Activated naive CD8-positive, alpha-beta T cell treated with anti-CD3 and anti-CD28 coated beads, Interleukin-2, amount 50 U/mL, for 24 hours (primary cell): ENCODE measurements at regions not wholly inside any gene's neighbourhood (a gene's known extent, or its start where the extent isn't known, plus 50 kb on each side); places are given as distances from the start of the nearest gene placed in this dataset.

ENCODE experiments used
- ATAC-seq: fragments of 150-1000 bp; cut with Tn5 transposase; one replicate; pipeline ENCODE4 v1.10.0; 2021
- DNase-seq: peaks from one replicate; pipeline ENCODE4 v3.0.0; 2021
- H3K27ac Mint-ChIP-seq: one replicate; pipeline ENCODE4 v1.8.0; 2021; ENCODE audit warnings: mild to moderate bottlenecking, mixed read lengths
- H3K27me3 Mint-ChIP-seq: one replicate; pipeline ENCODE4 v1.8.0; 2021; ENCODE audit warnings: mixed read lengths
- H3K36me3 Mint-ChIP-seq: one replicate; pipeline ENCODE4 v1.8.0; 2021; ENCODE audit warnings: low read depth, mixed read lengths
- H3K4me1 Mint-ChIP-seq: one replicate; pipeline ENCODE4 v1.8.0; 2021; ENCODE audit warnings: mixed read lengths
- H3K4me3 Mint-ChIP-seq: one replicate; pipeline ENCODE4 v1.8.0; 2021; ENCODE audit warnings: mild to moderate bottlenecking, moderate library complexity, mixed read lengths
- H3K9me3 Mint-ChIP-seq: one replicate; pipeline ENCODE4 v1.8.0; 2021; ENCODE audit warnings: mixed read lengths

DNA sequence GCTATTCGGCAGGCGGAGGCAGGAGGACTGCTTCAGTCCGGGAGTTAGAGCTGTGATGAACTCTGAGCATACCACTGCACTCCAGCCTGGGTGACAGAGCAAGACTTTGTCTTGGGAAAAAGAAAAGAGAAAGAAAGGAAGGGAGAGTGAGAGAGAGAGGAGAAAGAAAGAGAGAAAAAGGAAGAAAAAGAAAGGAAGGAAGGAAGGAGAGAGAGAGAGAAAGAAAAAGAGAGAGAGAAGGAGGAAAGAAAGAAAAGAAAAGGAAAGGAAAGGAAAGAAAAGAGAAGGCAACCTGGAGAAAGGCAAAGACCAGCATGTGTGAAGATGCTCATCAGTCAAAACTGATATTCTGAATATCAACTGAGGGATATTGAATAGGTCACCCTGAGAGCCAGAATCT lies 143.1 kb upstream of the SASH1 start:
- no peak overlapping the region for H3K4me3 Mint-ChIP-seq
- H3K4me1 Mint-ChIP-seq, result peaks cover 23% of the 10 kb centered on the region
- H3K36me3 Mint-ChIP-seq, result peaks cover 2% of the 10 kb centered on the region
- no peak for DNase-seq
- H3K9me3 Mint-ChIP-seq, result peaks cover 24% of the 10 kb centered on the region
- peaks cover 85% of the 10 kb centered on the region for H3K27me3 Mint-ChIP-seq
- ATAC-seq, result no peak
- no peak overlapping the region for H3K27ac Mint-ChIP-seq

DNA sequence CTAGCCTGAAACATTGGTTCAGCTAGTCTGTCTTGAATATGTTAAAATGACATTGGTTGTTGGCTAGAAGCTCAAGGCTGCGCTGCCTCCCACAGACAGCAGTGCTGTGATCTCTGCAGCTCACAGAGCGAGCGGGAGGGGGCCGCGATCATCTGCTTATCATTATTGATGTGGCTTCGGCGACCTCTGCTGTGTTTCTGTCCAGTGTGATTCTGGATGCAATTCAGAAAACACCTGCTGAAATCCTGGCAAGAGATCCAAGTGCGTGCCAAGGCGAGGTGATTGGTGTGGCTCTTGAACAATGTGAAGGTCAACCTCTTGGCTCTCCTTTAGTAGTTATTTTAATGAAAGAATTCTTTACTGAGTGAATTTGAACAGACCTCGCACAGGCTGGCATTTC lies 142.3 kb upstream of the SASH1 start:
- Mint-ChIP-seq H3K36me3 (peaks cover 2% of the 10 kb centered on the region), H3K4me3 (no peak overlapping the region), H3K27ac (no peak overlapping the region), H3K9me3 (peaks cover 30% of the 10 kb centered on the region), H3K4me1 (peaks cover 30% of the 10 kb centered on the region), H3K27me3 (peaks cover 86% of the 10 kb centered on the region)
- no peak for ATAC-seq
- DNase-seq, result peak; percentile 4

DNA sequence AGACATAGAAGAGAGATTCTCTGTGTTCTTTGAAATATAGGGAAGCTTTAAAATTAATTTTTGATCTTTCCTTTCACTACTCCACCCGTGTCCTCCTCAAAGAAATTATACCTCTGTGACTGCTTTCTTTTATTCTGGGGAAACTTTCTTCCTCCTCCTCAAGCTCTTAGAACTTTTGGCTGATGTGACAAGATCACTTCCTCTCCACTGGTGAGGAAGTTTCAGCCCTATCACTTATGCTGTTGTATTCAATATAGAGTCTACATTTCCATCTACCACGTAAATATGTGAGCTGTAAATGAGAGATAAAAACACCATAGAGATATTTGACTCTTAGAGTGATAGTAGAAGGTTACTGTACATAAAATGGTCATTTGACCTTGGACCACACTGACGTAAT lies 141.9 kb upstream of the SASH1 start:
- peaks cover 85% of the 10 kb centered on the region for H3K27me3 Mint-ChIP-seq

DNA sequence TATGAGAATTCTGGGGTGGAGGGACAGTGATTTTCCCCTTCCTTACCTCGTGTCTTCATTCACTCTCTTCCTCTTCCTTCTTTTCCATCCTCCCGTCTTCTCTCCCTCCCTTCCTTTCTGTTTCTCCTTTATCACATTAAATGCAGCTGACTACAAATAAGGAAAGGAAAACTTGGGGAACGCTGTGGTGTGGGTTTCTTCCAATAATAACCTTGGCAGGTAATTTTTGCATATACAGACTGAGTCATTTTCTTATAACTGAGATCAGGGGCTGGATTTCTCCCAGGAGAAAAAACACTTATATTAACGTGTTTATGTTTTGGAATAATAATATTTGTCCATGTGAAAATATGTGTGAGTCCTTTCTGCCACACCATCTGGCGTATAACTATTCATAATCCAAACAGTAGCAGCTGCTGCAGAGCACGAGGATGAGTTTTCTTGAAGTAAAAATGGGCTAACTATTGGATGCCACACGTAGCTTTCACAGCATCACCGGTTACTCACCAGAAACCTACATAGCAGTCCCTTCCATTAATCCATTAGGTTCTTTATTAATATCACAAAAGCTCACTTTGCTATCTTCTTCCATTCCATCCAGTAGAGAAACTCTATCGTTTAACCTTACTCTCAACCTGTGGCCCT lies 139.2 kb upstream of the SASH1 start:
- H3K4me3 Mint-ChIP-seq, result peak overlapping the region; percentile 69
- H3K27ac Mint-ChIP-seq, result peak overlapping the region; percentile 97
- H3K9me3 Mint-ChIP-seq, result peaks cover 23% of the 10 kb centered on the region
- DNase-seq (no peak), ATAC-seq (no peak)
- H3K36me3 Mint-ChIP-seq, result peaks cover 2% of the 10 kb centered on the region
- H3K4me1 Mint-ChIP-seq, result peaks cover 35% of the 10 kb centered on the region
- peaks cover 81% of the 10 kb centered on the region for H3K27me3 Mint-ChIP-seq

More for the DNA sequence above, 141.9 kb upstream of the SASH1 start:
- Mint-ChIP-seq H3K36me3 (peaks cover 2% of the 10 kb centered on the region), H3K9me3 (peaks cover 33% of the 10 kb centered on the region), H3K4me3 (no peak overlapping the region), H3K27ac (no peak overlapping the region), H3K4me1 (peaks cover 35% of the 10 kb centered on the region)
- no peak for DNase-seq
- no peak for ATAC-seq

DNA sequence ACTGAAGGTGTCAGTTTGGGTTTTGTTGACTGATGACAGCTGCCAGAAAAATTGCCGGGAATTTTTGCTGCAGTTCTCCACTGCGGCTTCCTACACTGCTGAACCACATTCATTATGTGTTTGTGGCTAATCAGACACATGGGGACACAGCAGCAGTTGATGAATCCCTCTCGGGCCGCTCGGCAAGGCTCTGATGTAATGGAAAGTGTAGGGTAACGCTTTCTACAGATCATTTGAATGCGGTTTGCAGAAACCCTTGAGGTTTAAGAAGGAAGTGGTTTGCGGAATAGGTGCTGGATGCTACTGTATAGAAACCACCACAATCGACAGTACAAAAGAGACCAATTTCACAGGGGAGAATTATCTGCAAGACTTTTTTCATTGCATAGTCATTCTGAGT lies 138.7 kb upstream of the SASH1 start:
- H3K36me3 Mint-ChIP-seq, result peaks cover 2% of the 10 kb centered on the region
- H3K4me1 Mint-ChIP-seq, result peaks cover 35% of the 10 kb centered on the region
- peak overlapping the region; percentile 69 for H3K4me3 Mint-ChIP-seq
- ATAC-seq, result peak; percentile 88
- H3K27ac Mint-ChIP-seq, result peak overlapping the region; percentile 97
- peak; percentile 61 for DNase-seq
- peaks cover 80% of the 10 kb centered on the region for H3K27me3 Mint-ChIP-seq
- H3K9me3 Mint-ChIP-seq, result peaks cover 23% of the 10 kb centered on the region

GRCh38 chr6:148208298-148208697 lies 134.3 kb upstream of the SASH1 start:
- no peak for ATAC-seq

GRCh38 chr6:148211777-148212324 lies 130.8 kb upstream of the SASH1 start:
- Mint-ChIP-seq H3K36me3 (no peaks in the 10 kb centered on the region), H3K27ac (no peak overlapping the region)

More at GRCh38 chr6:148208298-148208697, 134.3 kb upstream of the SASH1 start:
- Mint-ChIP-seq H3K27me3 (peaks cover 74% of the 10 kb centered on the region), H3K9me3 (peaks cover 15% of the 10 kb centered on the region), H3K4me3 (no peak overlapping the region), H3K27ac (no peak overlapping the region), H3K36me3 (peaks cover 2% of the 10 kb centered on the region), H3K4me1 (peaks cover 24% of the 10 kb centered on the region)
- no peak for DNase-seq

GRCh38 chr6:148212366-148212765 lies 130.3 kb upstream of the SASH1 start:
- no peaks in the 10 kb centered on the region for H3K9me3 Mint-ChIP-seq
- DNase-seq (no peak), ATAC-seq (no peak)
- H3K27me3 Mint-ChIP-seq, result peaks cover 66% of the 10 kb centered on the region
- H3K27ac Mint-ChIP-seq, result no peak overlapping the region
- H3K36me3 Mint-ChIP-seq, result no peaks in the 10 kb centered on the region
- H3K4me1 Mint-ChIP-seq, result no peaks in the 10 kb centered on the region
- no peak overlapping the region for H3K4me3 Mint-ChIP-seq

More at GRCh38 chr6:148211777-148212324, 130.8 kb upstream of the SASH1 start:
- ATAC-seq (no peak), DNase-seq (no peak)
- Mint-ChIP-seq H3K27me3 (peaks cover 65% of the 10 kb centered on the region), H3K4me1 (no peaks in the 10 kb centered on the region), H3K9me3 (no peaks in the 10 kb centered on the region), H3K4me3 (no peak overlapping the region)

DNA sequence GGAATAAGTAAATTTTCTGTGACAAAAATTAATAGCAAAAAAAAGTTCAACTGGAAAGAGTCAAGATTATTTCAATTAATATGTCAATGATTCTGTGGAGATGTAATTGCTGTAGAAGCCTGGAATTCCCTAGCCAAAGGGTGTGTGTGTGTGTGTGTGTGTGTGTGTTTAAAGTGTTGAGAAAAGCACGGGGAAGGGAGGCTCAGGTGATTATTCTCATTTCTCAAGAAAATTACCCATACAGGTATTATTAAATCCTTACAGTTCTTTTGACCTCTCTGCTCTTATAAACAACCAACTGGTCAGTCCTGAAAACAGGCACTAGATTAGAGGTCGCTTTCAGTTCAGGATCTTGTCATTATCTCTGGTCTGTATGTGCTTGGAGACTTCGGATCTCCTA lies 129.3 kb upstream of the SASH1 start:
- H3K36me3 Mint-ChIP-seq, result no peaks in the 10 kb centered on the region
- DNase-seq (no peak), ATAC-seq (no peak)
- no peak overlapping the region for H3K4me3 Mint-ChIP-seq
- no peaks in the 10 kb centered on the region for H3K4me1 Mint-ChIP-seq
- no peaks in the 10 kb centered on the region for H3K9me3 Mint-ChIP-seq
- peaks cover 62% of the 10 kb centered on the region for H3K27me3 Mint-ChIP-seq
- H3K27ac Mint-ChIP-seq, result no peak overlapping the region

DNA sequence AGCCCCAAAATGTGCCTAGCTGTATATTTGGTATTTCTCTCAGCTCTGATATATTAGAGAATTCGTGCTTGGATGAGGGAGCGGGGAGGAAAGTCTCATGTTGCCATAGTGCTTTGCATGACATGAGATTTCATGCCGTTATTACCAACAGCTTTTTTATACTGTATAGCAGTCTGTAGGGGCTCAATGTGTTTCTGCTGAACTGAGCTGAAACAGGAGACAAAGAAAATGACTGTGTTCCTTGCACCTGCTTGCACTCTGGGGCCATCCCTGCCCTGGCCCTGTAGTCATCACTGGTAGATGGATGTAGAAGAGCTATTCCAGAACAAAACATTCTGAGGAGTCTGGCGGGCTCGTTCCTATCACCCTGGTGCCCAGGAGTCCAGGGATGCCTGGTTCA lies 128.0 kb upstream of the SASH1 start:
- Mint-ChIP-seq H3K27ac (no peak overlapping the region), H3K9me3 (no peaks in the 10 kb centered on the region), H3K4me3 (no peak overlapping the region), H3K36me3 (no peaks in the 10 kb centered on the region), H3K4me1 (no peaks in the 10 kb centered on the region), H3K27me3 (peaks cover 59% of the 10 kb centered on the region)
- ATAC-seq, result no peak
- DNase-seq, result no peak

- ATAC-seq (no peak), DNase-seq (no peak)
- H3K4me3 Mint-ChIP-seq, result no peak overlapping the region
- H3K36me3 Mint-ChIP-seq, result no peaks in the 10 kb centered on the region
- no peaks in the 10 kb centered on the region for H3K4me1 Mint-ChIP-seq
- peaks cover 54% of the 10 kb centered on the region for H3K27me3 Mint-ChIP-seq
- H3K27ac Mint-ChIP-seq, result no peak overlapping the region
- H3K9me3 Mint-ChIP-seq, result no peaks in the 10 kb centered on the region
These were observed 125.6 kb upstream of the SASH1 start for GRCh38 chr6:148217051-148217450.

- no peaks in the 10 kb centered on the region for H3K4me1 Mint-ChIP-seq
- DNase-seq (no peak), ATAC-seq (no peak)
- no peaks in the 10 kb centered on the region for H3K9me3 Mint-ChIP-seq
- no peak overlapping the region for H3K27ac Mint-ChIP-seq
- H3K36me3 Mint-ChIP-seq, result no peaks in the 10 kb centered on the region
- H3K27me3 Mint-ChIP-seq, result peaks cover 53% of the 10 kb centered on the region
- H3K4me3 Mint-ChIP-seq, result no peak overlapping the region
These were observed 124.7 kb upstream of the SASH1 start for GRCh38 chr6:148217921-148218320.

GRCh38 chr6:148218542-148219258 lies 123.9 kb upstream of the SASH1 start:
- peaks cover 47% of the 10 kb centered on the region for H3K27me3 Mint-ChIP-seq
- H3K4me1 Mint-ChIP-seq, result no peaks in the 10 kb centered on the region
- H3K36me3 Mint-ChIP-seq, result no peaks in the 10 kb centered on the region
- no peak for DNase-seq
- no peaks in the 10 kb centered on the region for H3K9me3 Mint-ChIP-seq
- H3K27ac Mint-ChIP-seq, result no peak overlapping the region
- H3K4me3 Mint-ChIP-seq, result no peak overlapping the region
- no peak for ATAC-seq

DNA sequence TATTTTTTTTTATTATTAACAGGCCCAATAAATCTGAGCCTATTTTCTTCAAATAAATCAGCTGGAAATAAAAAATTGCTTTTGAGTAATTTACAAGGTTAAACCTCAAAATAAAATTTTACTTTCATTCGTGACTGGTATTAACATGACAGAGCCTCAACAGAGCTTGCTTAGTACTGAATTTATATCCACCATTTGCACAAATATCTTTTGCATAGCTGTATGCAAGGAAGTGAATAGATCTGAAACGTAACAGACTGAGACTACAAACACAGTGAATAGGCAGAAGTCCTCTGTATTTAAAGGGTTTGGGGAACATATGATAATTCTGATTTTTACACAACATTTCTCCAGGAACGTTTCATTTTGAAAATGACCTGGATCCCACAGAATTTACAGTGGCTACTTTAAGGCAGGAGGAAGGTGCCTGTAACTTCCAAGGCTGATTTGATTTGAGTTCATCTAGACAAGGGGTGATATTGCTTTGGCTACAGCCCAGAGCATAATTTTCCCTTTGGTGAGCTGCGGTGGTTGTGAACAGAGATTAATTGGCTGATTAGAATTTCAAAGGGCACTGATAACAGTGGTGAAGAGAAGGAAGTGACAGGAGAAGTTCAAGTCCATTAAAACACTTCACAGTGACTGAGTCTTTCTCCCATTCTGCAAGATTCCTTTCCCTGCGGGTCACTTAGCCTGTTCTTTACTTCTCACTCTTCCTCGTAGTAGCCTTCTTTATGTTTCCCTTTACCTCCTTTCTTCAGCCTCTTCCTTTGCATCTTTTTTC lies 121.2 kb upstream of the SASH1 start:
- no peaks in the 10 kb centered on the region for H3K9me3 Mint-ChIP-seq
- H3K4me1 Mint-ChIP-seq, result no peaks in the 10 kb centered on the region
- no peak for DNase-seq
- H3K27ac Mint-ChIP-seq, result no peak overlapping the region
- no peak for ATAC-seq
- H3K36me3 Mint-ChIP-seq, result no peaks in the 10 kb centered on the region
- peaks cover 38% of the 10 kb centered on the region for H3K27me3 Mint-ChIP-seq
- no peak overlapping the region for H3K4me3 Mint-ChIP-seq
